Thoracic aorta (tissue), 2 donors: ENCODE measurements at regions not wholly inside any gene's neighbourhood (a gene's known extent, or its start where the extent isn't known, plus 50 kb on each side); places are given as distances from the start of the nearest gene placed in this dataset.

Experiments
- ATAC-seq: fragments of 150-250 bp; one replicate; pipeline ENCODE4 v1.8.0; 2017; ENCODE audit warnings: low read depth; ENCODE audit not compliant: insufficient number of reproducible peaks, low FRiP score
- DNase-seq: peaks from one replicate; pipeline ENCODE4 v3.0.0-alpha.2; 2020; ENCODE audit warnings: low spot score
- H3K27ac ChIP-seq, 2 donors: fragments of 200-600 bp; sonication (generic); 1 replicate in 1 of 2; 2 replicates in 1 of 2; pipeline ENCODE4 v1.5.1; 2016; ENCODE audit warnings: mild to moderate bottlenecking in 2 of 2, moderate library complexity in 2 of 2
- H3K27me3 ChIP-seq: fragments of 200-600 bp; sonication (generic); replicated peaks from 2 replicates; pipeline ENCODE4 v1.6.0; 2016; ENCODE audit warnings: mild to moderate bottlenecking; ENCODE audit not compliant: insufficient read depth
- H3K36me3 ChIP-seq: fragments of 200-600 bp; sonication (generic); one replicate; pipeline ENCODE4 v1.5.1; 2016
- H3K4me1 ChIP-seq, 2 donors: fragments of 200-600 bp; sonication (generic); 1 replicate in 1 of 2; 2 replicates in 1 of 2; pipeline versions ENCODE4 v1.5.1 to v1.6.0; 2016; ENCODE audit warnings: low read depth in 2 of 2, mild to moderate bottlenecking in 1 of 2; ENCODE audit not compliant: control insufficient read depth in 1 of 2
- H3K4me3 ChIP-seq: fragments of 200-600 bp; sonication (generic); 2 replicates; pipeline ENCODE4 v1.5.1; 2016; ENCODE audit warnings: mild to moderate bottlenecking
- H3K9me3 ChIP-seq: fragments of 200-600 bp; sonication (generic); 2 replicates; pipeline ENCODE4 v1.5.1; 2016
- TF ChIP-seq, protein P1 (sequence below): fragments of 200-600 bp; sonication (generic); IDR thresholded peaks from one replicate; pipeline ENCODE4 v1.5.1; 2019; ENCODE audit warnings: antibody characterized with exemption

GRCh38 chr13:103805771-103806170 is 739.6 kb upstream of the SLC10A2 start:
- DNase-seq (no peak), ATAC-seq (no peak)
- Histone ChIP-seq H3K27ac (no peak overlapping the region), H3K4me1 (no peaks in the 10 kb centered on the region), H3K27me3 (no peaks in the 10 kb centered on the region), H3K9me3 (no peaks in the 10 kb centered on the region), H3K36me3 (no peaks in the 10 kb centered on the region), H3K4me3 (no peak overlapping the region)
- TF ChIP-seq, protein P1, sequence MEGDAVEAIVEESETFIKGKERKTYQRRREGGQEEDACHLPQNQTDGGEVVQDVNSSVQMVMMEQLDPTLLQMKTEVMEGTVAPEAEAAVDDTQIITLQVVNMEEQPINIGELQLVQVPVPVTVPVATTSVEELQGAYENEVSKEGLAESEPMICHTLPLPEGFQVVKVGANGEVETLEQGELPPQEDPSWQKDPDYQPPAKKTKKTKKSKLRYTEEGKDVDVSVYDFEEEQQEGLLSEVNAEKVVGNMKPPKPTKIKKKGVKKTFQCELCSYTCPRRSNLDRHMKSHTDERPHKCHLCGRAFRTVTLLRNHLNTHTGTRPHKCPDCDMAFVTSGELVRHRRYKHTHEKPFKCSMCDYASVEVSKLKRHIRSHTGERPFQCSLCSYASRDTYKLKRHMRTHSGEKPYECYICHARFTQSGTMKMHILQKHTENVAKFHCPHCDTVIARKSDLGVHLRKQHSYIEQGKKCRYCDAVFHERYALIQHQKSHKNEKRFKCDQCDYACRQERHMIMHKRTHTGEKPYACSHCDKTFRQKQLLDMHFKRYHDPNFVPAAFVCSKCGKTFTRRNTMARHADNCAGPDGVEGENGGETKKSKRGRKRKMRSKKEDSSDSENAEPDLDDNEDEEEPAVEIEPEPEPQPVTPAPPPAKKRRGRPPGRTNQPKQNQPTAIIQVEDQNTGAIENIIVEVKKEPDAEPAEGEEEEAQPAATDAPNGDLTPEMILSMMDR = no peak

- TF ChIP-seq, protein P1 = no peak
- DNase-seq (no peak), ATAC-seq (no peak)
- no peaks in the 10 kb centered on the region for H3K27me3 ChIP-seq
- H3K4me3 ChIP-seq = no peak overlapping the region
- no peaks in the 10 kb centered on the region for H3K36me3 ChIP-seq
- no peaks in the 10 kb centered on the region for H3K9me3 ChIP-seq
- H3K4me1 ChIP-seq = no peaks in the 10 kb centered on the region
- no peak overlapping the region for H3K27ac ChIP-seq
Measured at GRCh38 chr13:103803349-103803748, 737.1 kb upstream of the SLC10A2 start.

DNA sequence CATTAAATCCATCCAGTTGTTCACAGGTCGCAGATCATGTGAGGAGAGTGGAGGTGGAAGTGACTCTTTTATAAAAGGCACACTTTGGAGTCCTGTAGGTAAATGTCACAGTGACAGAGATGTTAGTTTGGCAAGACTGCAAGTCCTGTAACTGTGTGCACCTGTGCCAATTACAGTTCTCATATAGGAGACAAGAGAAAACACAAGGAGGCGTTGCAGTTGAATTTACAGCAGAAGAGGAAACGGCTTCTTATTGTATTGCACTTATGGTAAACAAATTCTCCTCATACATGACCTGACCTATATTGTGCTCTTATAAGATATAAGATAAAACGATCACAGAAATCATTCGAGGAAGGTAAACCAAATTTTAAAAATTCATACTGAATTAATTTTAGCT is 732.8 kb upstream of the SLC10A2 start:
- TF ChIP-seq, protein P1 = no peak
- Histone ChIP-seq H3K9me3 (no peaks in the 10 kb centered on the region), H3K27ac (no peak overlapping the region), H3K4me3 (no peak overlapping the region), H3K4me1 (no peaks in the 10 kb centered on the region), H3K36me3 (no peaks in the 10 kb centered on the region), H3K27me3 (no peaks in the 10 kb centered on the region)
- no peak for ATAC-seq
- no peak for DNase-seq

DNA sequence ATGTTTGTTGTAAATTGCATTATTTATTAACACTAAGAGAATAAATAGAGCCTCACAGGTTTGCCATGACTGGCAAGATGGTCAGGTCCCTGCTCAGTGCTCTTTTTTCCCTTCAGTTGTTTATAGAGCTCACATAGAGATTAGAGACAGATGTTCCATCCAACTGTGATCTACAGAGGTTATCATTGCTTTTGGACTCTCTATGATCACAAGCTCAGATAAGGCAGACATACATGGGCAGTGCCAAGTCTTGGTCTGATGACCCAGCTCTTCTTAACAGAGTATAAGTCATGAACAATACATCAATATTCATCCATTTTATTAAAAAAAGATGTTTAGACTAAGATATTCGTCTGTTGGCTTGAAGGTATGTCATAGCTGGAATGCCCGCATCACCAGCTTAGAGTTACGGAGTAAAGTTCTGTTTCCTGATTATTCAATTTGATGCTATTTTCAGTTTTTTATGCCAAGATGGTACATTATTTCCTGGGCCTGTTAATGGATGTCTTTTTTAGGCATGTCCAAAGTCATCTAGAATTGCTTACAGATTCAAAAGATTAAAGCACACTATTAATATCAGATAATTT is 729.8 kb upstream of the SLC10A2 start:
- H3K9me3 ChIP-seq = no peaks in the 10 kb centered on the region
- TF ChIP-seq, protein P1 = no peak

GRCh38 chr13:103794526-103794925 is 728.3 kb upstream of the SLC10A2 start:
- no peaks in the 10 kb centered on the region for H3K4me1 ChIP-seq
- ATAC-seq (no peak), DNase-seq (no peak)
- no peaks in the 10 kb centered on the region for H3K27me3 ChIP-seq
- H3K27ac ChIP-seq = no peak overlapping the region
- H3K36me3 ChIP-seq = no peaks in the 10 kb centered on the region
- TF ChIP-seq, protein P1 = no peak
- H3K4me3 ChIP-seq = no peak overlapping the region
- no peaks in the 10 kb centered on the region for H3K9me3 ChIP-seq

More for the DNA sequence above, 729.8 kb upstream of the SLC10A2 start:
- H3K4me1 ChIP-seq = no peaks in the 10 kb centered on the region
- ATAC-seq = no peak
- DNase-seq = no peak
- no peak overlapping the region for H3K27ac ChIP-seq
- H3K27me3 ChIP-seq = no peaks in the 10 kb centered on the region
- no peak overlapping the region for H3K4me3 ChIP-seq
- no peaks in the 10 kb centered on the region for H3K36me3 ChIP-seq
